ENCODE measurements at regions not wholly inside any gene's neighbourhood (a gene's known extent, or its start where the extent isn't known, plus 50 kb on each side); places are given as distances from the start of the nearest gene placed in this dataset.
A peak's percentile ranks its signal among the peaks of the same experiment; 100 is the strongest.

DNA sequence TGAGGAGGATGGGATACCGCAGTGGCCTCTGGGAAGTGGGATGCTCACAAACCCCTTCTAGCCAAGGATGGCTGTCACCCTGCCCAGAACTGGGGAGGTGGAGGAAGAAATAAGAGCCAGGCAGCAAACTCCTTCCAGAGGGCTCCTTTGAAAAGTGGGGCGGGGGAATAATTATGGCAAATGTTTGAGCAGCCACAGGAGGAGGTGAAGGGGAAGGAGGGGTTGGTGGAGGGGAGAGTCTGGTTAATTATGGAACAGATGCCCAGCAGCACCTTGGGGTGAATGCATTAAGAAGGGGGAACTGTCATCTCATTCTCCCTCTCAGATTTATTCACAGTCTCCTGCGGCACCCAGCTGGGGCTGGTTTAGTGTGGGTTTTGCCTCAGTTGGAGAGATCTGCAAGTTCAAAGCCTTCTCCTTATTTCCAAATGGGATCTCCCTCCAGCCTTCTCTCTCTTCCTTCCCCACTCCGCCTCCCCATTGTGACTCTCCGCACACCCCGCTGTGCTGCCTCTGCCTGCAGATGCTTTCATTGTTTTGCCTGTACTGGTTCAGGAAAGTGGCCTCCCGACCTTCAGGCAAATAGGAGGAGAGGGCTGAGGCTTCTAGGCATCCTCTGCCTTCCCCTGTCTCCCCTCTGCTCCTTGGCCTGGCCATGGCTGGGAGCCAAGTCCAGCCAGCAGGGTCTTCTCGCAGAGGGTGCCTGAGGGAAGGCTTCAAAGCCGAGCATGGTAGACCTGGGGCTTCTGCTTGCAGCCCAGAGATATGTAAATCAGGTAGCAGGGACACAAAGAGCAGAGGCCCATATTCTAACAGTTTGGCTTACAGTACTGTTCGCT, 457.2 kb upstream of the MEX3C start:
- no peak for DNase-seq

DNA sequence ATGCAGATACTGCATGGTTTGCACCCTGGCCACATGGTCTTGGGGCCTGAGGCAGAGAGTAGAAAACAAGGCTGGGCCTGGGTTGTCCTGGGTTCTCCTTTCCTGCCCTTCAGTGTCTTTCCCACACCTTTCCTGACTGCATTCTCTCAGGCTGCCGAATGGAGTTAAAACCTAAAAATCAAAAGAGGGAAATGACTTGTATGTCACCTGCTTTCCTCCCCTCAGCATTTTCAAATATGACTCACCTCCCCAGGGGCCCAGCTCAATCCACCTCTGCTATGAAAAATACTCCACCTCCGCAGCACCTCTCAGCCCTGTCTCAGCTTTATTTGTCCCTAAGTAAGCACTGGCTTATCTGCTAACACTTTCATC, 457.8 kb upstream of the MEX3C start:
- DNase-seq: no peak

GRCh38 chr18:51656249-51656648, 458.8 kb upstream of the MEX3C start:
- DNase-seq: no peak

- no peak for DNase-seq
These were observed 461.0 kb upstream of the MEX3C start for GRCh38 chr18:51658436-51658835.

DNA sequence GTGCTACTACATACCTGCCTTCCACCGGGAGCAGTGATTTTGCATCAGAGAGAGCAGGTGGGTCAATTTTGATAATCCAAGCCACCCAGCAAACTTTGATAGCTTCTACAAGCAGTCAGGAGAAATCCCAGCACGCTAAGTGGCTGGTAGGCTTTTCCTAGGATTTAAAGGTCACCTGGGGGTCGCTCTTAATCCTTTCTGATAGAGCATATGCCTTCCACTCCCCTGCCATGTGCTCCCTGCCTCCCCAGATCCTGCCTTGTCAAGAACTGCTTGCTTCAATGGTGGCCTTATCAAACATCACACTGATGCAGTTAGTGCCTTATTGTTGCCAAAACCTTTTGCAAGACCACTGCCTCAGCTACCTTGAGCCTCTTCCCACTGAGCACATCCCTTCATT, 462.3 kb upstream of the MEX3C start:
- DNase-seq: no peak

GRCh38 chr18:51660188-51660715, 462.8 kb upstream of the MEX3C start:
- DNase-seq: no peak

- DNase-seq: no peak
These were observed 466.8 kb upstream of the MEX3C start for GRCh38 chr18:51664236-51664635.

- DNase-seq: no peak
These were observed 469.3 kb upstream of the MEX3C start for GRCh38 chr18:51666763-51667191.

- peak; percentile 18 for DNase-seq
These were observed 470.6 kb upstream of the MEX3C start for GRCh38 chr18:51668101-51668500.

- no peak for DNase-seq
These were observed 471.1 kb upstream of the MEX3C start for GRCh38 chr18:51668607-51669006.

- DNase-seq: no peak
These were observed 489.1 kb upstream of the MEX3C start for GRCh38 chr18:51686590-51686989.

DNA sequence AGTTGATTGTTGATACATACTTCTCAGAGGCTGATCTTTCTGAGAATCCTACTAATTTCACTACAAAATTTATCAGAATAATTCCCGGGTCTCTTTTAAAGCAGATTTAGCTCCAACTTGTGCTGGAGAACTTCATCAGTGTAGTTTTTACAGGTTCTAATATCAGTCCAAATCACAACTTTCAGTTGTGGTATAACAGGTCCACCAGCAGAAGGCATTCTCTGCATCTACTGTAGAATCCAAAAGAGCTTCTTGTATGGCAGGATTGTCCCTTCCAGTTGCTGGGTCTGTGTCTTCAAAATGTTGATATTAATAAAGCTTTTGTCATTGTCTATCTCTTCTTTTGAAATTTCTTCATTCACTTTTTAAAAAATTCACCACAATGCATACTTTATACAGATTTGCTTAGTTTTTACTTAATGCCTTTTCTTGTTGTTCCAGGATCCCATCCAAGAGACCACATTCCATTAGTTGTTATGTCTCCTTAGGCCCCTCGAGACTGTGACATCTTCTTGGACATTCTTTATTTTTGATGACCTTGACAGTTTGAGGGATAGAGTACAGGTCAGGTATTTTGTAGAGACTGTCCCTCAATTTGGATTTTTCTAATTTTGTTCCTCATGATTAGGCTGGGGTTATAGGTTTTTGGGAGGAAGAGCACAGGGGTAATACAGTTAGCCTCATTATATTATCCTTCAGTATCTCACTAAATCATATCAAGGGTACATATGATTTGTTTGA, 490.5 kb upstream of the MEX3C start:
- no peak for DNase-seq

- DNase-seq: no peak
These were observed 495.1 kb upstream of the MEX3C start for GRCh38 chr18:51692612-51693011.

- no peak for DNase-seq
These were observed 513.9 kb upstream of the MEX3C start for GRCh38 chr18:51711298-51711889.

DNA sequence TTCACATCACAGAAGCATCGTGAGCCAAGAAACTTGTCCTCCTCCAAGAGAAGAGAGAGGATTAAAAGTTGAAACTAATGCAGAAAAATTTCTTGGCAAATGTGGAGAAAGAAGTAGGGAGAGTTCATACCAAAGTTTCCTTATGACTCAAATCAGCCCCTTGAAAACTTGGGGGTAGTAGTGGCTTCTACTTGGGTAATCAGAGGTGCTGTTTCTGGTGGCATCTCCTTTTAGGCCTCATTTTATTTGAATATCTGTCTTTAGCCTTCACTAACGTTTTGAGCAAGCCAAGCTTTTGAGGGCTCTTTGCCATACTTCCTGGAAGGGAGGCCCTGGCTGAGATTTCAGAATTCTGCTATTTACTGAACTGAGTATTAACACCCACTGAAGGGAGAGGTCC, 515.3 kb upstream of the MEX3C start:
- no peak for DNase-seq

GRCh38 chr18:51716277-51716676, 518.8 kb upstream of the MEX3C start:
- no peak for DNase-seq

GRCh38 chr18:51721388-51721787, 523.9 kb upstream of the MEX3C start:
- no peak for DNase-seq

- DNase-seq: no peak
These were observed 524.5 kb upstream of the MEX3C start for GRCh38 chr18:51721996-51722395.

GRCh38 chr18:51724790-51725721, 527.6 kb upstream of the MEX3C start:
- no peak for DNase-seq

- DNase-seq: no peak
These were observed 529.1 kb upstream of the MEX3C start for GRCh38 chr18:51726614-51727013.

- no peak for DNase-seq
These were observed 530.3 kb upstream of the MEX3C start for GRCh38 chr18:51727780-51728179.

GRCh38 chr18:51731070-51731469, 533.6 kb upstream of the MEX3C start:
- DNase-seq: no peak

GRCh38 chr18:51734576-51734975, 537.1 kb upstream of the MEX3C start:
- no peak for DNase-seq

Measured in CD4-positive, alpha-beta T cell treated with Interleukin-17A for 4 hours (primary cell).